Panc1 (cell line): ENCODE measurements at regions not wholly inside any gene's neighbourhood (a gene's known extent, or its start where the extent isn't known, plus 50 kb on each side); places are given as distances from the start of the nearest gene placed in this dataset.

Source experiments
- ATAC-seq: fragments of 200-7000 bp; cut with Tn5 transposase; 2 replicates; pipeline ENCODE4 v1.9.1; 2020; ENCODE audit warnings: mild to moderate bottlenecking, moderate library complexity
- BruUV-seq: library from RNA; stranded (reverse); fragments of 400-500 nt; replicated peaks from 2 replicates; lab custom pipeline; 2021; lab: Mats Ljungman, UMichigan
- CTCF ChIA-PET: fragments of 300-600 bp; sonication (Branson Sonifier 250); formaldehyde crosslinking; loops from one replicate; lab custom pipeline; 2022; ENCODE audit warnings: antibody characterized with exemption; lab: Charles Lee
- POLR2A ChIA-PET: fragments of 300-600 bp; sonication (Branson Sonifier 250); formaldehyde crosslinking; loops from one replicate; lab custom pipeline; 2022; ENCODE audit warnings: antibody characterized with exemption; lab: Charles Lee
- DNase-seq: peaks from one replicate; pipeline ENCODE4 v3.0.0-alpha.2; 2010; ENCODE audit warnings: low read depth, low spot score
- H3K27ac ChIP-seq: 2 replicates; pipeline ENCODE4 v1.5.1; 2011; ENCODE audit warnings: mild to moderate bottlenecking, low read length, inconsistent platforms
- H3K27me3 ChIP-seq: fragments of 200-500 bp; sonication (Bioruptor generic); 2 replicates; pipeline ENCODE4 v1.6.0; 2014; ENCODE audit warnings: low read length, inconsistent platforms; ENCODE audit not compliant: control insufficient read depth, insufficient read depth
- H3K36me3 ChIP-seq: fragments of 200-500 bp; sonication (Bioruptor generic); 2 replicates; pipeline ENCODE4 v1.5.1; 2014; ENCODE audit warnings: inconsistent platforms, mild to moderate bottlenecking, low read length, moderate library complexity; ENCODE audit not compliant: control insufficient read depth, insufficient read depth
- H3K4me1 ChIP-seq: 2 replicates; pipeline ENCODE4 v1.5.1; 2011; ENCODE audit warnings: inconsistent platforms, mild to moderate bottlenecking, low read length, moderate library complexity; ENCODE audit not compliant: control insufficient read depth, insufficient read depth
- H3K4me3 ChIP-seq, 2 experiments: 2 replicates each; pipeline ENCODE4 v1.5.1; 2011 to 2012; ENCODE audit warnings: low read depth in 2 of 2, low read length in 2 of 2, mild to moderate bottlenecking in 2 of 2, inconsistent platforms in 1 of 2, moderate library complexity in 1 of 2
- H3K9me3 ChIP-seq: fragments of 200-500 bp; sonication (Bioruptor generic); 2 replicates; pipeline ENCODE4 v1.5.1; 2014; ENCODE audit warnings: low read depth, mild to moderate bottlenecking, inconsistent platforms, low read length, moderate library complexity; ENCODE audit not compliant: control insufficient read depth, insufficient read depth
- POLR2AphosphoS5 ChIP-seq: IDR thresholded peaks from 2 replicates; pipeline ENCODE4 v1.6.1; 2012; ENCODE audit warnings: mild to moderate bottlenecking, low read depth, low read length, moderate library complexity
- SIN3A ChIP-seq: IDR thresholded peaks from 2 replicates; pipeline ENCODE4 v1.6.1; 2012; ENCODE audit warnings: low read depth, mild to moderate bottlenecking, low read length, moderate library complexity, borderline replicate concordance; ENCODE audit not compliant: insufficient read depth
- TCF7L2 ChIP-seq: IDR thresholded peaks from 2 replicates; pipeline ENCODE4 v1.6.1; 2011; ENCODE audit warnings: mild to moderate bottlenecking, low read depth, low read length, inconsistent platforms
- in situ Hi-C: cut with HindIII; loops from 2 replicates; pipeline ENCODE4 v1.10.0; 2016; ENCODE audit warnings: low sequenced_read_pairs, low pct_unique_long_range_greater_than_20kb
- intact Hi-C: fragments of 100-400 bp; cut with micrococcal nuclease; formaldehyde crosslinking; loops from one replicate; pipeline ENCODE4 v1.10.0; 2022; ENCODE audit not compliant: unreplicated experiment
- TF ChIP-seq, protein P1 (sequence below), 2 experiments: IDR thresholded peaks; 2 replicates each; pipeline ENCODE4 v1.6.1; 2011 to 2012; ENCODE audit warnings: low read depth in 2 of 2, control low read depth in 1 of 2, low read length in 1 of 2, mild to moderate bottlenecking in 1 of 2, moderate library complexity in 1 of 2; ENCODE audit not compliant: insufficient read depth in 1 of 2
- TF ChIP-seq, protein P2 (sequence below): fragments of 450-650 bp; IDR thresholded peaks from 2 replicates; pipeline ENCODE4 v1.5.1; 2017; ENCODE audit warnings: mild to moderate bottlenecking

DNA sequence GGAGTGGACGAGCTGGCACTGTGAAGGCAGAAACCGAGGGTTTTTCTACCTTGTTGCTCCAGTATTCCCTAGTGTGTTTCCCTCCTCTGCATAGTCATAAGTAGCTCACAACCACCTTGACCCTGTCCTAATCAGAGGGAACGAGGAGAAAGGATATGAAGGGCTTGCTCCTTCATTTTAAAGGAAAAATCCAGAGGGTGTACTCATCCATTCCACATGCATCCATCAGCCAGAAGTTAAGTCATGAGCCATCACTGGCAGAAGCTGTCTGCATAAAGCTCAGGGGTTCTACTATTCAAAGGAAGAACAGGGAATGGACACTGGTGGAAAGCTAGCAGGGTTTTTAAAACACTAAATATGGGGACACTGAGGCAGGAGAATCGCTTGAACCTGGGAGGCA, 84.3 kb upstream of the FOXN3 start:
- ChIA-PET CTCF (no interaction called here), POLR2A (no interaction called here)
- BruUV-seq, result no TSS peak

DNA sequence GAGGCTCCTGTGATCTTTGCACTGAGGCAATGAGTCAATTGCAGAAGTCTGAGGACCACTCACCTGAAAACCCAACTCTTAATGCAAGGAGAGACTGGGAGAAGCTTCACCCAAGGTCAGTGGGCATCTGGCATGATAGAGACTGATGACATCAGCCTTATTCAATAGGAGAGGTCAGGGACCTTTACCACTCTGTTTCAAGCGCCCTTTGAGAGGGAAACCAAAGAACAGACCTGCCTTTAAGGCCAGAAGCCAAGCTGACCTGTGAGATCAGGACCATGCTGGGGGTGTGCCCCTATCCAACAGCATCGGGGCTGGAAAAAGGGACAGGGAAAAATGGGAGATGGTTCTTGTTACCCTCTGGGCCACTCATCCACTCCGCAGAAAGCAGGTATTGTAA, 83.3 kb upstream of the FOXN3 start:
- ChIA-PET POLR2A (no interaction called here), CTCF (no interaction called here)
- in situ Hi-C loops, result no loop called here
- H3K4me1 ChIP-seq, result no peaks in the 10 kb centered on the region
- intact Hi-C loops, result no loop called here
- no peak overlapping the region for H3K4me3 ChIP-seq
- H3K9me3 ChIP-seq, result no peaks in the 10 kb centered on the region
- TF ChIP-seq, protein P1, sequence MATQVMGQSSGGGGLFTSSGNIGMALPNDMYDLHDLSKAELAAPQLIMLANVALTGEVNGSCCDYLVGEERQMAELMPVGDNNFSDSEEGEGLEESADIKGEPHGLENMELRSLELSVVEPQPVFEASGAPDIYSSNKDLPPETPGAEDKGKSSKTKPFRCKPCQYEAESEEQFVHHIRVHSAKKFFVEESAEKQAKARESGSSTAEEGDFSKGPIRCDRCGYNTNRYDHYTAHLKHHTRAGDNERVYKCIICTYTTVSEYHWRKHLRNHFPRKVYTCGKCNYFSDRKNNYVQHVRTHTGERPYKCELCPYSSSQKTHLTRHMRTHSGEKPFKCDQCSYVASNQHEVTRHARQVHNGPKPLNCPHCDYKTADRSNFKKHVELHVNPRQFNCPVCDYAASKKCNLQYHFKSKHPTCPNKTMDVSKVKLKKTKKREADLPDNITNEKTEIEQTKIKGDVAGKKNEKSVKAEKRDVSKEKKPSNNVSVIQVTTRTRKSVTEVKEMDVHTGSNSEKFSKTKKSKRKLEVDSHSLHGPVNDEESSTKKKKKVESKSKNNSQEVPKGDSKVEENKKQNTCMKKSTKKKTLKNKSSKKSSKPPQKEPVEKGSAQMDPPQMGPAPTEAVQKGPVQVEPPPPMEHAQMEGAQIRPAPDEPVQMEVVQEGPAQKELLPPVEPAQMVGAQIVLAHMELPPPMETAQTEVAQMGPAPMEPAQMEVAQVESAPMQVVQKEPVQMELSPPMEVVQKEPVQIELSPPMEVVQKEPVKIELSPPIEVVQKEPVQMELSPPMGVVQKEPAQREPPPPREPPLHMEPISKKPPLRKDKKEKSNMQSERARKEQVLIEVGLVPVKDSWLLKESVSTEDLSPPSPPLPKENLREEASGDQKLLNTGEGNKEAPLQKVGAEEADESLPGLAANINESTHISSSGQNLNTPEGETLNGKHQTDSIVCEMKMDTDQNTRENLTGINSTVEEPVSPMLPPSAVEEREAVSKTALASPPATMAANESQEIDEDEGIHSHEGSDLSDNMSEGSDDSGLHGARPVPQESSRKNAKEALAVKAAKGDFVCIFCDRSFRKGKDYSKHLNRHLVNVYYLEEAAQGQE (IDR thresholded peaks at IDR 0.05; ENCODE audit: insufficient read depth in 1 of 2, low read depth in 2 of 2, low read length in 1 of 2), result no peak
- no peak for TF ChIP-seq SIN3A
- H3K27ac ChIP-seq, result no peak overlapping the region
- BruUV-seq, result no TSS peak
- H3K36me3 ChIP-seq, result no peaks in the 10 kb centered on the region
- no peaks in the 10 kb centered on the region for H3K27me3 ChIP-seq
- DNase-seq (no peak), ATAC-seq (no peak)

More for the DNA sequence above, 84.3 kb upstream of the FOXN3 start:
- TF ChIP-seq, protein P1 (IDR thresholded peaks at IDR 0.05; ENCODE audit: insufficient read depth in 1 of 2, low read depth in 2 of 2, low read length in 1 of 2), result no peak
- TF ChIP-seq SIN3A (no peak), POLR2AphosphoS5 (no peak), TCF7L2 (no peak)
- TF ChIP-seq, protein P2, sequence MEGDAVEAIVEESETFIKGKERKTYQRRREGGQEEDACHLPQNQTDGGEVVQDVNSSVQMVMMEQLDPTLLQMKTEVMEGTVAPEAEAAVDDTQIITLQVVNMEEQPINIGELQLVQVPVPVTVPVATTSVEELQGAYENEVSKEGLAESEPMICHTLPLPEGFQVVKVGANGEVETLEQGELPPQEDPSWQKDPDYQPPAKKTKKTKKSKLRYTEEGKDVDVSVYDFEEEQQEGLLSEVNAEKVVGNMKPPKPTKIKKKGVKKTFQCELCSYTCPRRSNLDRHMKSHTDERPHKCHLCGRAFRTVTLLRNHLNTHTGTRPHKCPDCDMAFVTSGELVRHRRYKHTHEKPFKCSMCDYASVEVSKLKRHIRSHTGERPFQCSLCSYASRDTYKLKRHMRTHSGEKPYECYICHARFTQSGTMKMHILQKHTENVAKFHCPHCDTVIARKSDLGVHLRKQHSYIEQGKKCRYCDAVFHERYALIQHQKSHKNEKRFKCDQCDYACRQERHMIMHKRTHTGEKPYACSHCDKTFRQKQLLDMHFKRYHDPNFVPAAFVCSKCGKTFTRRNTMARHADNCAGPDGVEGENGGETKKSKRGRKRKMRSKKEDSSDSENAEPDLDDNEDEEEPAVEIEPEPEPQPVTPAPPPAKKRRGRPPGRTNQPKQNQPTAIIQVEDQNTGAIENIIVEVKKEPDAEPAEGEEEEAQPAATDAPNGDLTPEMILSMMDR, result no peak
- no peak for DNase-seq
- no peaks in the 10 kb centered on the region for H3K27me3 ChIP-seq
- H3K4me3 ChIP-seq, result no peak overlapping the region
- intact Hi-C loops, result no loop called here
- H3K9me3 ChIP-seq, result no peaks in the 10 kb centered on the region
- H3K27ac ChIP-seq, result no peak overlapping the region
- in situ Hi-C loops, result no loop called here
- ATAC-seq, result no peak
- no peaks in the 10 kb centered on the region for H3K4me1 ChIP-seq
- no peaks in the 10 kb centered on the region for H3K36me3 ChIP-seq
